ENCODE measurements at regions not wholly inside any gene's neighbourhood (a gene's known extent, or its start where the extent isn't known, plus 50 kb on each side); places are given as distances from the start of the nearest gene placed in this dataset.
A peak's percentile ranks its signal among the peaks of the same experiment; 100 is the strongest.

GRCh38 chr1:182305861-182306260 is 85.7 kb downstream of the GLUL start:
- H3K27ac ChIP-seq = no peak overlapping the region
- H3K4me3 ChIP-seq = no peak overlapping the region
- H3K36me3 ChIP-seq = no peaks in the 10 kb centered on the region
- no peak for DNase-seq
- no peaks in the 10 kb centered on the region for H3K27me3 ChIP-seq
- no peak for TF ChIP-seq POLR2A (IDR thresholded peaks at IDR 0.05)
- TF ChIP-seq, protein P1, sequence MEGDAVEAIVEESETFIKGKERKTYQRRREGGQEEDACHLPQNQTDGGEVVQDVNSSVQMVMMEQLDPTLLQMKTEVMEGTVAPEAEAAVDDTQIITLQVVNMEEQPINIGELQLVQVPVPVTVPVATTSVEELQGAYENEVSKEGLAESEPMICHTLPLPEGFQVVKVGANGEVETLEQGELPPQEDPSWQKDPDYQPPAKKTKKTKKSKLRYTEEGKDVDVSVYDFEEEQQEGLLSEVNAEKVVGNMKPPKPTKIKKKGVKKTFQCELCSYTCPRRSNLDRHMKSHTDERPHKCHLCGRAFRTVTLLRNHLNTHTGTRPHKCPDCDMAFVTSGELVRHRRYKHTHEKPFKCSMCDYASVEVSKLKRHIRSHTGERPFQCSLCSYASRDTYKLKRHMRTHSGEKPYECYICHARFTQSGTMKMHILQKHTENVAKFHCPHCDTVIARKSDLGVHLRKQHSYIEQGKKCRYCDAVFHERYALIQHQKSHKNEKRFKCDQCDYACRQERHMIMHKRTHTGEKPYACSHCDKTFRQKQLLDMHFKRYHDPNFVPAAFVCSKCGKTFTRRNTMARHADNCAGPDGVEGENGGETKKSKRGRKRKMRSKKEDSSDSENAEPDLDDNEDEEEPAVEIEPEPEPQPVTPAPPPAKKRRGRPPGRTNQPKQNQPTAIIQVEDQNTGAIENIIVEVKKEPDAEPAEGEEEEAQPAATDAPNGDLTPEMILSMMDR (IDR thresholded peaks at IDR 0.05) = no peak
- peaks cover 0 to 9% (median 0%) of the 10 kb centered on the region in 4 donors for H3K4me1 ChIP-seq
- no peaks in the 10 kb centered on the region for H3K9me3 ChIP-seq

- Histone ChIP-seq H3K27ac (peak overlapping the region in 1 of 4 donors; percentile 40), H3K9me3 (no peaks in the 10 kb centered on the region), H3K36me3 (no peaks in the 10 kb centered on the region), H3K27me3 (no peaks in the 10 kb centered on the region), H3K4me1 (peaks cover 0 to 15% (median 0%) of the 10 kb centered on the region in 4 donors), H3K4me3 (no peak overlapping the region)
- no peak for DNase-seq
- TF ChIP-seq, protein P1 (IDR thresholded peaks at IDR 0.05) = no peak
- no peak for TF ChIP-seq POLR2A (IDR thresholded peaks at IDR 0.05)
These were observed 87.0 kb downstream of the GLUL start for GRCh38 chr1:182304627-182305026.

DNA sequence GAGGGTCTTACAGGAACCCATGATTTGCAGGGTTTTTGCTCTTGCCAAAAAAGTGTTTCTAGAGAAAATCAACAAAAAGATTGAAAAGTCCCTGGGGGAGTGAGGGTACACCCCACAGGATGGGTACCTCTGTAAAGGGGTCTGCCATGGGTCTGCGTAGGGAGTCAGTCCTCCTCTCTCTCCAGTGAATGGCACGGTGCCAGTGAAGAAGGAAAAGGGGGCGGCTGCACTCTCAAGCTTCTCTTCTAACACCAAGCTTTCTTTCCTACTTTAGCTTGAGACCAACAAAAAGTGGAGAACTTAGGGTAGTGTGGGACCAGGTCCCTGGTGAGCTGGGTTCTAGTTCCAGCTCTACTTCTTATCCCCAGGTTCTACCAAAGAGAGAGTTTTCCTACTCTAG is 87.4 kb downstream of the GLUL start:
- TF ChIP-seq, protein P1 (IDR thresholded peaks at IDR 0.05) = no peak
- TF ChIP-seq POLR2A (IDR thresholded peaks at IDR 0.05) = no peak
- H3K36me3 ChIP-seq = no peaks in the 10 kb centered on the region
- no peaks in the 10 kb centered on the region for H3K27me3 ChIP-seq
- H3K4me1 ChIP-seq = peaks cover 0 to 19% (median 0%) of the 10 kb centered on the region in 4 donors
- no peak overlapping the region for H3K4me3 ChIP-seq
- no peaks in the 10 kb centered on the region for H3K9me3 ChIP-seq
- DNase-seq = no peak
- peak overlapping the region in 1 of 4 donors; percentile 40 for H3K27ac ChIP-seq

GRCh38 chr1:182303778-182304177 is 87.8 kb downstream of the GLUL start:
- Histone ChIP-seq H3K9me3 (no peaks in the 10 kb centered on the region), H3K27ac (no peak overlapping the region), H3K4me3 (no peak overlapping the region), H3K36me3 (no peaks in the 10 kb centered on the region), H3K4me1 (peaks cover 0 to 19% (median 0%) of the 10 kb centered on the region in 4 donors), H3K27me3 (no peaks in the 10 kb centered on the region)
- no peak for DNase-seq
- TF ChIP-seq, protein P1 (IDR thresholded peaks at IDR 0.05) = no peak
- TF ChIP-seq POLR2A (IDR thresholded peaks at IDR 0.05) = no peak

DNA sequence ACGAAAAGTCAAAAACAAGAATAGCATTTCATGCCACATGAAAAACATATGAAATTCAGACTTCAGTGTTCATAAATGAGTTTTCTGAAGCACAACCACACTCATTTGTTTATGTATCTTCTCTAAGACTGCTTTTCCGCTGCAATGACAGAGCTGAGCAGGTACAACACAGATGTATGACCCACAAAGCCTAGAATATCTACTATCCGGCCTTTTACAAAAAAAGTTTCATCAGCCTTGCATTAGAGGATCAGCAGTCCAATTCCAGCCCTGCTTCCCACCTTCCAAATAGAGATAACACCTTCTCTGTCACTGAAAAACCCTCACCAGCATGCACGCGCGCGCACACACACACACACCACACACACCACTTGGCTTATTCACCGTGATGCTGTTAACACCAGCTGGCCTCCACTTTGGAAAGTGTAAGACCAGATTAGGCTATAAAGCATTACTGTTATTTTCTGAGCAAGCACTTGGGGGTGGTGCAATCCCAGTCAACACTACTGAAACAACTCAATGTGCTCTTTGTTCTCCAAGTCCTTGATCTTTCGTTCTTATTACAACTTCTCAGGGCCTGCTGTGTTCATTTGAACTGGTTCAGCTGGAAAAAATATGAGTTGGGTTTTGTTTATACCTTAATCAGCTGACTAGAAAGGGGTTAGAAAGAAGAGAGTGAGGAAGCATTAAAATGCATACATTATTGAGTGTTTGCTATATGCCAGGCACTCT is 90.0 kb downstream of the GLUL start:
- TF ChIP-seq, protein P1 (IDR thresholded peaks at IDR 0.05) = peak in 2 of 6 experiments; percentile 17 to 34
- no peak for TF ChIP-seq POLR2A (IDR thresholded peaks at IDR 0.05)
- Histone ChIP-seq H3K9me3 (no peaks in the 10 kb centered on the region), H3K27ac (no peak overlapping the region), H3K4me3 (no peak overlapping the region), H3K4me1 (peaks cover 0 to 19% (median 0%) of the 10 kb centered on the region in 4 donors), H3K27me3 (no peaks in the 10 kb centered on the region), H3K36me3 (no peaks in the 10 kb centered on the region)
- DNase-seq = peak in 1 of 3 donors; percentile 51

Measured in Peyer's patch (tissue), 4 donors.